ENCODE measurements at regions not wholly inside any gene's neighbourhood (a gene's known extent, or its start where the extent isn't known, plus 50 kb on each side); places are given as distances from the start of the nearest gene placed in this dataset.

DNA sequence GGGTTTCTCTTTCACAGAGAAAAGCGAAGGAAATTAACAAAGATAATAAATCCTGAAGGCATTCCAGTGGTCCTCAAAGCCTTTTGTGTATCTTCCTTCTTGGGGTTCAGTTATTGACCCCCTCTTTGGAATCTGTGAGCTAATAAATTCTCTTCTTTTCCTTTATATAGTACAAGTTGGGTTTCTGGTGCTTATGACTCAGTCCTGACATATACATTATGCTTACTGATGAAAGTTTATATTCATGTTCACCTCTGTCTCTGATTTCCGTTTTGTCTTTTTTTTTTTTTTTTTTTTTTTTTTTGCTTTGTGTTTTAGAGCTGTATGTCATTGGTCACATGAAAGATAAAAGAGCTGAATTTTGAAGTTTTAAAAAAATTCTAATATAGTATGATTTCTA lies 230.7 kb upstream of the RBMS3 start:
- TF ChIP-seq, protein P1, sequence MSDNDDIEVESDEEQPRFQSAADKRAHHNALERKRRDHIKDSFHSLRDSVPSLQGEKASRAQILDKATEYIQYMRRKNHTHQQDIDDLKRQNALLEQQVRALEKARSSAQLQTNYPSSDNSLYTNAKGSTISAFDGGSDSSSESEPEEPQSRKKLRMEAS (IDR thresholded peaks at IDR 0.05; ENCODE audit: low read depth, low read length), result no peak
- TF ChIP-seq, protein P2, sequence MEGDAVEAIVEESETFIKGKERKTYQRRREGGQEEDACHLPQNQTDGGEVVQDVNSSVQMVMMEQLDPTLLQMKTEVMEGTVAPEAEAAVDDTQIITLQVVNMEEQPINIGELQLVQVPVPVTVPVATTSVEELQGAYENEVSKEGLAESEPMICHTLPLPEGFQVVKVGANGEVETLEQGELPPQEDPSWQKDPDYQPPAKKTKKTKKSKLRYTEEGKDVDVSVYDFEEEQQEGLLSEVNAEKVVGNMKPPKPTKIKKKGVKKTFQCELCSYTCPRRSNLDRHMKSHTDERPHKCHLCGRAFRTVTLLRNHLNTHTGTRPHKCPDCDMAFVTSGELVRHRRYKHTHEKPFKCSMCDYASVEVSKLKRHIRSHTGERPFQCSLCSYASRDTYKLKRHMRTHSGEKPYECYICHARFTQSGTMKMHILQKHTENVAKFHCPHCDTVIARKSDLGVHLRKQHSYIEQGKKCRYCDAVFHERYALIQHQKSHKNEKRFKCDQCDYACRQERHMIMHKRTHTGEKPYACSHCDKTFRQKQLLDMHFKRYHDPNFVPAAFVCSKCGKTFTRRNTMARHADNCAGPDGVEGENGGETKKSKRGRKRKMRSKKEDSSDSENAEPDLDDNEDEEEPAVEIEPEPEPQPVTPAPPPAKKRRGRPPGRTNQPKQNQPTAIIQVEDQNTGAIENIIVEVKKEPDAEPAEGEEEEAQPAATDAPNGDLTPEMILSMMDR (IDR thresholded peaks at IDR 0.05; ENCODE audit: low read depth, low read length), result no peak
